G401 (cell line): ENCODE measurements at regions not wholly inside any gene's neighbourhood (a gene's known extent, or its start where the extent isn't known, plus 50 kb on each side); places are given as distances from the start of the nearest gene placed in this dataset.

Source experiments
- DNase-seq: peaks from one replicate; pipeline ENCODE4 v3.0.0-alpha.2; 2015; ENCODE audit warnings: low spot score
- in situ Hi-C: cut with HindIII; loops from 2 replicates; pipeline ENCODE4 v1.10.0; 2016; ENCODE audit warnings: low sequenced_read_pairs, mixed read lengths

- in situ Hi-C loops: no loop called here
- DNase-seq: peak; percentile 53
These were observed 365.7 kb upstream of the EPHA7 start for GRCh38 chr6:93784794-93785693.

GRCh38 chr6:93779086-93779841 lies 359.9 kb upstream of the EPHA7 start:
- DNase-seq: peak; percentile 31
- in situ Hi-C loops: no loop called here

- no peak for DNase-seq
- in situ Hi-C loops: no loop called here
These were observed 339.8 kb upstream of the EPHA7 start for GRCh38 chr6:93759190-93759589.

- in situ Hi-C loops: no loop called here
- DNase-seq: no peak
These were observed 332.6 kb upstream of the EPHA7 start for GRCh38 chr6:93751969-93752368.

- in situ Hi-C loops: no loop called here
- DNase-seq: no peak
These were observed 330.6 kb upstream of the EPHA7 start for GRCh38 chr6:93749930-93750329.

GRCh38 chr6:93749191-93749590 lies 329.8 kb upstream of the EPHA7 start:
- in situ Hi-C loops: no loop called here

GRCh38 chr6:93746892-93747291 lies 327.5 kb upstream of the EPHA7 start:
- in situ Hi-C loops: no loop called here
- no peak for DNase-seq

More at GRCh38 chr6:93749191-93749590, 329.8 kb upstream of the EPHA7 start:
- no peak for DNase-seq

GRCh38 chr6:93745306-93745705 lies 325.9 kb upstream of the EPHA7 start:
- in situ Hi-C loops: no loop called here
- DNase-seq: no peak

- in situ Hi-C loops: no loop called here
- DNase-seq: no peak
These were observed 315.7 kb upstream of the EPHA7 start for GRCh38 chr6:93735099-93735498.

- in situ Hi-C loops: no loop called here
- no peak for DNase-seq
These were observed 311.9 kb upstream of the EPHA7 start for GRCh38 chr6:93731306-93731705.

GRCh38 chr6:93728150-93728549 lies 308.8 kb upstream of the EPHA7 start:
- in situ Hi-C loops: no loop called here
- DNase-seq: no peak

- in situ Hi-C loops: no loop called here
- DNase-seq: no peak
These were observed 308.1 kb upstream of the EPHA7 start for GRCh38 chr6:93727447-93727846.

GRCh38 chr6:93721386-93722048 lies 302.2 kb upstream of the EPHA7 start:
- DNase-seq: peak; percentile 15
- in situ Hi-C loops: no loop called here

- in situ Hi-C loops: no loop called here
- no peak for DNase-seq
These were observed 294.6 kb upstream of the EPHA7 start for GRCh38 chr6:93713974-93714373.

GRCh38 chr6:93703431-93703830 lies 284.1 kb upstream of the EPHA7 start:
- in situ Hi-C loops: no loop called here
- no peak for DNase-seq

- in situ Hi-C loops: no loop called here
- DNase-seq: no peak
These were observed 282.2 kb upstream of the EPHA7 start for GRCh38 chr6:93701526-93701925.

GRCh38 chr6:93685494-93685893 lies 266.1 kb upstream of the EPHA7 start:
- in situ Hi-C loops: no loop called here
- DNase-seq: no peak

GRCh38 chr6:93684339-93684738 lies 265.0 kb upstream of the EPHA7 start:
- DNase-seq: no peak
- in situ Hi-C loops: no loop called here

GRCh38 chr6:93679836-93680235 lies 260.5 kb upstream of the EPHA7 start:
- no peak for DNase-seq
- in situ Hi-C loops: no loop called here
